ENCODE measurements at regions not wholly inside any gene's neighbourhood (a gene's known extent, or its start where the extent isn't known, plus 50 kb on each side); places are given as distances from the start of the nearest gene placed in this dataset.
A peak's percentile ranks its signal among the peaks of the same experiment; 100 is the strongest.

GRCh38 chr9:108579757-108580439 is 275.9 kb downstream of the ACTL7B start:
- Histone ChIP-seq H3K36me3 (replicated peaks in 1 of 2; ENCODE audit: control insufficient read depth in 1 of 2, insufficient read depth in 2 of 2, low read length in 2 of 2) (no peaks in the 10 kb centered on the region), H3K4me3 (replicated peaks in 1 of 3; ENCODE audit: insufficient read depth in 1 of 3, low read depth in 2 of 3, low read length in 3 of 3) (no peak overlapping the region), H3K9me3 (ENCODE audit: low read length) (no peaks in the 10 kb centered on the region), H3K27me3 (ENCODE audit: control insufficient read depth in 1 of 2, insufficient read depth in 2 of 2, low read length in 2 of 2) (no peaks in the 10 kb centered on the region), H4K20me1 (ENCODE audit: insufficient read depth, low read length) (no peaks in the 10 kb centered on the region), H3K9ac (ENCODE audit: insufficient read depth, low read depth, low read length) (no peak overlapping the region), H3K4me2 (ENCODE audit: low read depth, low read length) (no peak overlapping the region), H2AFZ (ENCODE audit: low read length) (no peak overlapping the region), H3K27ac (ENCODE audit: extremely low read length, insufficient read depth, low read length) (no peak overlapping the region), H3K4me1 (ENCODE audit: insufficient read depth, low read length) (peaks cover 10% of the 10 kb centered on the region; the same call in 1 of the 2 replicates), H3K79me2 (ENCODE audit: insufficient read depth, low read length) (no peaks in the 10 kb centered on the region)
- 49% methylated on average over 6 of the region's 6 CpGs for WGBS (ENCODE audit: low lambda C conversion rate)
- POLR2A ChIA-PET, result interaction anchor here (1.0 kb wide), 2 partner anchors 10 to 134 kb away, joined by 3 read pairs; no protein-coding TSS in a partner anchor
- CTCF ChIA-PET (ENCODE audit: low intra/inter-chr PET ratio, low total read pairs), result no interaction called here
- no TSS peak for BruUV-seq (replicated peaks)
- in situ Hi-C loops (cut with HindIII; ENCODE audit: extremely low pct_ligation_motif_present, low pct_unique_long_range_greater_than_20kb), result no loop called here
- no peak for FAIRE-seq
- intact Hi-C loops (cut with micrococcal nuclease; ENCODE audit: unreplicated experiment), result no loop called here
- ATAC-seq, result no peak
- peak; percentile 46 for DNase-seq (ENCODE audit: low spot score)
- TF ChIP-seq RERE (CRISPR knock-in tag; IDR thresholded peaks at IDR 0.05; ENCODE audit: low read depth), result no peak
- TF ChIP-seq NONO (IDR thresholded peaks at IDR 0.05), result no peak
- no peak for TF ChIP-seq NONO (CRISPR knock-in tag; conservative IDR thresholded peaks at IDR 0.05)
- no peak for TF ChIP-seq ZNF878 (CRISPR knock-in tag; IDR thresholded peaks at IDR 0.05)
- no peak for TF ChIP-seq ZC3H13 (CRISPR knock-in tag; IDR thresholded peaks at IDR 0.05)
- TF ChIP-seq ZNF3 (CRISPR knock-in tag; IDR thresholded peaks at IDR 0.05), result no peak
- no peak for TF ChIP-seq HES4 (CRISPR knock-in tag; IDR thresholded peaks at IDR 0.05; ENCODE audit: borderline replicate concordance)
- TF ChIP-seq AKAP8 (CRISPR knock-in tag; IDR thresholded peaks at IDR 0.05), result no peak
- TF ChIP-seq ZNF841 (CRISPR knock-in tag; IDR thresholded peaks at IDR 0.05; ENCODE audit: borderline replicate concordance), result no peak
- 0 out of 2 replicates have a peak, but pooled peaks have one; percentile 46 for TF ChIP-seq NFIC (IDR thresholded peaks at IDR 0.05; ENCODE audit: low read length)
- TF ChIP-seq, protein P1, sequence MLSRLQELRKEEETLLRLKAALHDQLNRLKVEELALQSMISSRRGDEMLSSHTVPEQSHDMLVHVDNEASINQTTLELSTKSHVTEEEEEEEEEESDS (CRISPR knock-in tag; IDR thresholded peaks at IDR 0.05; ENCODE audit: borderline replicate concordance), result no peak
- no peak for TF ChIP-seq ZNF232 (CRISPR knock-in tag; IDR thresholded peaks at IDR 0.05; ENCODE audit: borderline replicate concordance)
- no peak for TF ChIP-seq IKZF1 (IDR thresholded peaks at IDR 0.05)
- TF ChIP-seq EP300 (IDR thresholded peaks at IDR 0.05; ENCODE audit: low read depth in 2 of 2, low read length in 2 of 2), result peak in 1 of 2 experiments; percentile 39; a peak in 1 of 4 replicates
- peak; percentile 75 for TF ChIP-seq EP300 (CRISPR knock-in tag; IDR thresholded peaks at IDR 0.05; ENCODE audit: borderline replicate concordance)
- peak; percentile 65; the same call in 1 of the 2 replicates for TF ChIP-seq SOX5 (CRISPR knock-in tag; IDR thresholded peaks at IDR 0.05; ENCODE audit: borderline replicate concordance)
- no peak for TF ChIP-seq ZNF296 (CRISPR knock-in tag; conservative IDR thresholded peaks at IDR 0.05)
- no peak for TF ChIP-seq ZBTB8A (CRISPR knock-in tag; IDR thresholded peaks at IDR 0.05; ENCODE audit: borderline replicate concordance, low read depth)
- no peak for TF ChIP-seq ZNF570 (CRISPR knock-in tag; IDR thresholded peaks at IDR 0.05; ENCODE audit: borderline replicate concordance)
- TF ChIP-seq BRCA1 (CRISPR knock-in tag; IDR thresholded peaks at IDR 0.05), result no peak
- no peak for TF ChIP-seq ZNF572 (CRISPR knock-in tag; IDR thresholded peaks at IDR 0.05)

All from HepG2 (cell line).